Activated naive CD4-positive, alpha-beta T cell (primary cell): ENCODE measurements at regions not wholly inside any gene's neighbourhood (a gene's known extent, or its start where the extent isn't known, plus 50 kb on each side); places are given as distances from the start of the nearest gene placed in this dataset.
A peak's percentile ranks its signal among the peaks of the same experiment; 100 is the strongest.

Experiments
- DNase-seq, 4 experiments: peaks; one replicate each; lab custom pipeline; 2025; lab: John Stamatoyannopoulos, UW

DNA sequence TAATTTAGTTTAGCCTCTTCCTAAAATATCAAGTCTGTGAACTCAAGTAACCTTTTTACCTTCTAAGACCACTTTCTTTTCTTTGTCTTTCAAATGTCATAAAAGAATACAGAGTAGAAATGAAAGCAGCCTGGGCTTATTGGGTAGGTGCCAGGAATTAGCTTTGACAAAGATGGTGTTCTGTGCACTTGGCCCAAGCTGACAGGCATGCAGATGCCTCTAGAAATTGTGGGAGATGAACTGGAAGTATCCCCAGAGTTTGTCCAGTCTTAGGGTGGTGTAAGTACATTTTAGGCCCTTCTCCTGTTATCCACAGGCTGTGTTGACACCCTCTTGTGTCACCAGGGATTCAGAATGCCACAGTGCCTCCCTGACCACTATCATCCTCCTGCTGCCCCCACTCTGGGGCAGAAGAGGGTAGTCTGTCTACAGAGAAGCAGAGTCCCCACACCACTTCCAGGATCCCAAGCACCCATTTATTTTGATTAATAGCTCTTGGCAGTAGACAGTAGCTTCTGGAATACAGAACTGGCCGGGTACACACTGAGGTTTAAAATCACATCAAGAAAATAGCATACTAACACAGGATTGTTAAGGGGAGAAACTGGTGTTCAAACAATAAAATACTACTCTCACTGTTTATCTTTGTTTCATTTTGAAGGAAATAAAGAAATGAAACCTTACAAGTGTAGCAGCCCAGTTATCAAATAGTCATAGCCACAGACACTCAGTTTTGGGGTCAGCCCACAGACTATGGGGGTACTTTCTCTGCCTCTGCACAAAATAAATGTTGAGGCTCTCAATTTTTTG, 343.2 kb downstream of the KCNRG start:
- DNase-seq = no peak

DNA sequence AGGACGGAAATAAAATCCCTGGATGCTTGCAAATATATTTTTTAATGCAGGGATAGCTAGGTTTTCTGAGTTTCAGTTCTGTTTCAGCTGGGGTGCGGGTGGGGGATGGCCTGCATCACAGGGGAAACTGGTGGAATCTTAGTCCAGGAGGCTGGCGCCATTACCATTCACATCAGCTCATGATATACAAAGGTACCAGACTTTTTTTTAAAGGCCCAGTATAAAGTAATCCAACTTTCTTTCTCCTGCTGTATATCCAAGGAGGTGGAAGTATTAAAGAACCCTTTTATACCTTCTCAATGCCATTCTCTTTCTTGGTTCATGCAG, 343.8 kb downstream of the KCNRG start:
- DNase-seq = no peak

DNA sequence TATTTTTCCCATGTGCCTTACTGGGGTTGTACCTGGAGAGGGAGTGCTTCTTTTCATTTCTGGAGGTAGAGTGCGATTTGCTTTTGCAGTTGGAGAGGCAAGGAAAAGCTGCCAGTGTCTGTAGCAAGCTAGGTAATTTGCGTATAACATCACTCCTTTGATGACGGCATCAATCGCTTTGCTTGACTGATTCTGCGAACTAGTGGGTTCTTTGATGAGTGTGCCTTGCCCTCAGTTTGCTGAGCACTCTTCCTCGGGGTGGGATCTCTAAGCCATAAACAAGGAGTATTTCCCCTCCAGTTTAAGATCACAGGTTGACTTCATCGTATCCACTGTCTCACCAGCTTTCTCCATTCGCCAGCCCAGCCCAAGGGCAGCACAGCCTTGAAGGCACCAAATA, 344.5 kb downstream of the KCNRG start:
- DNase-seq = no peak

DNA sequence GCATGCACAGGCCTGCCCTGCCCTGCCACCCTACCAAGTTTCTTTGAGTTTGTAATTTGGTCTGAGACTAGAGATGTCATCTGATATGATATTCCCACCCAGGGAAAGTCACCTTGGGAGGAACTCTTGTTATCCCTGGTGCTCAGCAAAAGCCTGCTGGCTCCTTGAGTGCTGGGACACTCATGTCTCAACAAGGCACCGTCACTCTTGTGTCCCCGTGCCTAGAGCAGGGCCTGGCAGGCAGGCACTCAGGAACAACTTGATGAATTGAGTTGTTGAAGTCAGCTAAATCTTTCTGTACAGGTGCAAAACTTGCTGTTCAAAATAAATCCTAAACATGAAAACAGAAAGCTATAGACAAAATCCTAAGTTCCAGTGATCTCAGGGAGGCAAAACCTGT, 345.4 kb downstream of the KCNRG start:
- DNase-seq = no peak

DNA sequence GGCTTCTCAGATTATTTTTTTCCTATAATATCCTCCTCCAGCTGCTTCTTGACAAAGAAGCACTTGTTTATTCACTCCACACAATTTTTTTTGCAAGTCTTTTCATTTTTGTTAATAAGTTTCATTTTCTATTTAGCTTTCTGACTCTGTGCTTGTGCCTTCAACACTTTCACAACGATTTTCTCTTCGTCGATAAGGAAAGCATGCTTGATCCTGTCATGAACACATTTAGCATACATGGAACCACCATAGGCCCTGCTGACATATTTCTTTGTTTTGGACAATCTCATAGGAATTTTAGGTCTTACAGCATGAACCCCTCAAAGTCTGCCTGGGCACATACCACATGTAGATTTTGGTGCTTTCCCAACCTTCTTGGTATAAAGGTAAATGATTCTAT, 346.0 kb downstream of the KCNRG start:
- DNase-seq = no peak

DNA sequence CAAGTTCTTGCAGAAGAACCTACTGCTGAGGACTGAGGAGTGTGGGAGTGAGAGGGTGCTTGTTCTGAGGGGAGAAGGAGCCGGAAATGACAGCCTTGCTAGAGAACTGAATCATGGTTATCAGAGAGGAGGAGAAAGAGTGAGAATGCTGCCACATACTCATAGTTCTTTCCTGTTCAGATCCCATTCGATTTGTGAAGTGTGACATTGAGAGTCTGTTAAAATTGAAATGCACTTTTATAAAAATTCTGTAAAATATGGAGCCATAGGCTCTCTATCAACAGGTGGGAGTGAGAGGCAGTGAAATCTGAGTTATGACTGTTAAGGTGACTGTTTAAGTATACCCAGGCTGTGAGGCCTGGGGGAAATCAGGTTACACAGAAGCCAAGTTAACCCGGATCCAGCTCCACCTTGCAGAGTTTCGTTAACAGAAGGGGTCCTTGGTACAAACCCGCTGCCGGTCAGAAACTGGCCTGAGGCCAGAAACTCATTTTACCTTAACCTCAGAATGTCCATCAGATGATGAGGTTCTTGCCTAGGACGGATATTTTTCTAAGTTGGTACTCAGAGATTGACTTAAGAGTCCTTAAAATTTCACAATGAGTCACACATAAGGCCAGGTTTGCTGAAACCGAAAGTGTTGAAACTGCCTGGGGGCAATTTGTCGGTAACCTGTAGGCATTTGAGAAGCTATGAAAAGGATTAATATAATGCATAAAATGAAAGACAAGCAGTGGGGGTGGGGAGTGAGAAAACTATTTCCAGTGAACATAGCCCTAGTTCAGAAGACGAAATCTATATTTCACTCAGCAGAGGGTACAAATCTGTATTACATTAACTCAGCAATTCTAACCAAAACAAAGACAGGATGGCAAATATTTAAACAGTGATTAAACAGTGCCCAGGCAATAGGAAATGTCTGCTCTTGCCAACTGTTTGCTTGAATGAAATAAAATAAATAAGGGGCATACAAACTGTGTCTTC, 350.5 kb downstream of the KCNRG start:
- DNase-seq = no peak

DNA sequence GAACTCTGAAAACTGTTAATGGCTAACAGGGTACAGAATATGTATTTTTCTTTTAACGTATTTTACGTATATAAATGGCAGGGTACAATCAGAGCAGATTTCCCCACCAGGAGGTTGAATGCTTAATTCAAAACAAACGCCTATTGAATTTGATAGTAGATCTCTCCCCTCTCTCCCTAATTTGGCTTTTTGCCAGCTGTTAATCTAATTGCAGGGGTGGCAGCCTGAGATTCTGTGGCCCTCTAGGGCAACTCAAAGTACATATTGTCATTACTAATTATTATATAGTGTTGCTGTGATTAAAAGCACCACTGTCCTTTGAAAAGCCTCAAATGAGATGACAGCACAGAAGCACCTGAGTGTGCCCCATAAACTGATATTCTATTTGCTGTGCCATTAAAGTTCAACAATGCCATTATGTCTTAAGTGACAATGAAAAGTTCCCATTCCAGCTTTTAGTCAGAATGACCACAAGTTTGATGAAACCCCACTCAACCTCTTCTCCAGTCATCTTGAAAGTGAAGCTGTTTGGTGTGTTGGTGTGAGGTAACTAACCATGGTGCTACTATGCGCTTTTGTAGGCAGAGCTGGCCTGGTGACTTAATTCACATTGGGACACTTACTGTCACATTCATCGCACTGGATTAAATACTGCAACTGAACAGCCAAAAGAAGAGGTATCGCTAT, 351.4 kb downstream of the KCNRG start:
- DNase-seq = no peak

DNA sequence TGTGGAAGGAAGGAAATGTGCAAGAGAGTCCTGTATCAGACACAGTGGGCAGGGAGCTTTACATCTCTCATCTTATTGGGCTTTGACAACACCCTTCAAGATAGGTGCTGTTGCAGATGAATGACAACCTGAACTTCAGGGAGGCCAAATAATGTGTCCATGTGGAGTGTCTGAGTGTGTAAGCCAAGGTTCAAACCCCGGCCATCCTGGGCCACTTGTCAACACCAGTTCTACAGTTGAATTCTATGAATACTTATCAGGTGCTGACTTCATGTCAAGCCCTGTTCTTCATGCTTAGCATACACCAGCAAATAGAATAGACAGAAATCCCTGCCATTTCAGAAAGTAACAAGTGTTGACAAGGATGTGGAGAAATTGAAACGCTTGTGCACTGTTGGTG, 354.4 kb downstream of the KCNRG start:
- no peak for DNase-seq

DNA sequence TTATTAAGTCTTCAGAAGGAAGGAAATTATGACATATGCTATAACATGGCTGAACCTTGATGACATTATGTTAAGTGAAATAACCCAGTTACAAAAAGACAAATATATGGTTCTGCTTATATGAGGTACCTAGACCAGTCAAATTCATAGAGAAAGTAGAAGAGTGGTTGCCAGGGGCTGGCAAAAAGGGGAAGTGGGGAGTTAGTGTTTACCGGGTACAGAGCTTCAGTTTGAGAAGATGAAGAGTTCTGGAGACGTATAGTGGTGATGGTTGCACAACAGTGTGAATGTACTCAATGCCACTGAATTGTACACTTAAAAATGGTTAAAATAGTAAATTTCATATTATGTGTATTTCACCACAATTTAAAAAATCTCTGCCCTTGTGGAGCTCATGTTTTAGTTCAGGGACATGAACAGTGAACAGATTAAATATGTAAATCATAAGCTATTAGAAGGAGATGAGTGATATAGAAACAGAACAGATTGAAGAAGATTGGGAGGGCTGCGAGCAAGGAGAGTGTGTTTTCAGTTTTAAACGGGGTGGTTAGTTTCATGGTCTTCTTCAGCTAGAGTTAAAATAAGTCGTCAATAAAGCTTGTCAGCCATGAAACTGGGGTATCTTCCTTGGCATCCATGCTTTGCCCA, 355.2 kb downstream of the KCNRG start:
- DNase-seq = no peak

DNA sequence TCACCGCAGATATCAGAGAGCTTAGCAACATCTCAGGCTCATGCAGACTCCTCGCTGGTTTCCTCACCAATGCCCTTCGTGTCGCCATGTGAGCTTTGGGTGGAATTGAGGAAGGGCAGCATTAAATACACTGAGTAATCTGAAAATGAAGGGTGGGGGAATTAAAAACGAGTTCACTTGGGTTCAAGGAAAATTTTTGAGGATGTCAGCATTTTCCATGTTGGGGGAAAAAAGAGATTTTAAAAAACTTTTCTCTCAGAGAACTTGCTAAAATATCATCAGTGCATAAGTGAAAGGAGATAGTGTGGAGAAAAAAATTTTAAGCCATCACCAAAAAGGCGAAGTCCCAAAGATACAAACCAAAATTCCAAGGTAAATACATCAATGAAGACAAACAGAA, 359.3 kb downstream of the KCNRG start:
- no peak for DNase-seq

DNA sequence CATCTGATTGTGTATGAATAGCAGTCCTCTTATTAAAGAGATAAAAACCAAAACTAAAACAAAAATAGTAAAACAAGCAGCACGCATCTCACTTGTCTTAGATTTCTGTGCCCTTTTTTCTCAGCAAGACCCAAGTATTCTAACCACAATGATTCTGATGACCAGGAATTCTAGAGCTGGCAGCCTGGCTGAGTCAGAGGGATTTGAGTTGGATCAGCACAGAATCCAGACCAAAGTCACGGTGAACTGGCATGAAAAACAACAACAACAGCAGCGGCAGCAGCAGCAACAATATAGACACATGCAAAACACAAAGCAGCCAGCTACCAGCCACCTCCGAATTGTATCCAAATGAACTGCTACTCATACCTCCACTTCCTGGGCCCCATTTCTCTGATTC, 360.5 kb downstream of the KCNRG start:
- DNase-seq = no peak

DNA sequence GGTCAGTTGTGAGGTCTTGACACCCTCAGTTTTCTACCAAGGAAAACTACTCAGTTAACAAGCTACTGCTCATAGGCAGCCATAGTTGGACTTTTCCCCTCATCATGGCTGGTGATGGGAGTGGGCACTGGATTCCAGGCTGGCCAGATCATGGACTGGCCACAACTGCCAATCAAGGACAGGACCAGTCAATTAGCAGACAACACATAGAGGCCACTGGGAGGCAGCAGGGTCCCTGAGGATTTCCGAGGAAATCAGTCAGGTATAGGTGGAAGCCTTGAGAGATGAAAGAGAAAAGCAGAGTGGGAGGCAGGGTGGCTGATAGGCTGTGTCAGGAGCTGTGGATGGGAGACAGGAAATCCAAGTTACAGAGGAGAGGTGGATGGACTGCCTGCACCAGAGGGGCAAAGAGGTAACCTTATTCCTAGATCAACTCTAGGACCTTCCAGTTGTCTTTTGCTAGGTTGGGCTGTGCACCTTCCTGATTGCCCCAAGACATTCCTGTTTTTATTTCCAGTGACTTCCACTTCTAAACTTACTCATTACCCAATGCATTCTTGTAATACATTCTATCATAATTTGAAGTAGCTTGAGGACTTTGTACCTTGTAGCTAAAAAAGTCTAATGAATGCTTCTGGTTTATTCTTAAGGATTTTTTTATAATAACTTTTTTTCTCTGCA, 361.8 kb downstream of the KCNRG start:
- no peak for DNase-seq

DNA sequence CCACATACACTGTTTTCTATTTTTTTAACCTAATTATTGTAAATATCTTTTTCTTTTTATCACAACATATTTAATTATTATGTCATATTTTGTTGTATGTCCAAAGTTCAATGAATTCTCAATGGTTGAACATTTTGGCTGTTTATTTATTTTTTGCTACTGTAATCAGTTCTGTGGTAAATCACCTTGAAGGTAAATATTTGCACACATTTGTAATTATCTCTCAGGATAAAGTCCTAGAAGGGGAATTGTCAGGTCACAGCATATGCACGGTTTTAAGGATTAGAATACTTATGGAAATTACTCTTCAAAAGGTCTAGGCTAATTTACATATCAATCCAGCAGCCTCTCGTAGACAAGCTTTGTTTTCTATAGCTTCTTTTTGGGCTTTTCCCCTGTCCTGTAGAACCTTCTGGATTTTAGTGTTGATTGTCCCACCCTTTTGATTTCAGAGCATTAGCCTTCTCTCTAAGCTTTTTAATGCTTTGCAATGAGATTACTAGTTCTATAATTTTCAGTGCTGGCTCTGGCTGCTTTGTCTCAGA, 362.6 kb downstream of the KCNRG start:
- no peak for DNase-seq

DNA sequence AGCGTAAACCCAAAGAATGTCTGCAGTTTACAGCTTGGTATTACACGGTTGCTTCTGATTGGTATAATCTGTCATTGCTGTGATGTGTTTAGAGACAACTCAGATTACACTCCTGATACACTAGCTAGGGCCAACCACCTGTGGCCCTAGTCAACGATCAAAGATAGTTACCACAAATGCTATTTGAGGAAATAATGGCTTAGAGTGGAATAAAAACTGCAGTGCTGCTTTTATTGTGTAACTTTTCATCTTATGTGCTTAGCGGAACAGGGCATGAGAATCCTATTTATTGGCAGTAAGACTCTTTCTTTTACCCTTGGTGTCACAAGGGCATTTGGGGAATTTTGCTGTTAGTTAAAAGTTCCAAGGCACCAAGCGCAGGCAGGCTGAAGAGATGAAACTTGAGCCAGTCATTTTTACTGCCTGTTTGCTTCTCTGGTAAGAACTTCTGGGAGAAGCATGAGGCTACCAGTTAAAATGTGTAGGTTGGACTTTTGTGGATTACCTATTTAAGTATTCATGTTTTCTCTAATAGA, 363.3 kb downstream of the KCNRG start:
- no peak for DNase-seq

DNA sequence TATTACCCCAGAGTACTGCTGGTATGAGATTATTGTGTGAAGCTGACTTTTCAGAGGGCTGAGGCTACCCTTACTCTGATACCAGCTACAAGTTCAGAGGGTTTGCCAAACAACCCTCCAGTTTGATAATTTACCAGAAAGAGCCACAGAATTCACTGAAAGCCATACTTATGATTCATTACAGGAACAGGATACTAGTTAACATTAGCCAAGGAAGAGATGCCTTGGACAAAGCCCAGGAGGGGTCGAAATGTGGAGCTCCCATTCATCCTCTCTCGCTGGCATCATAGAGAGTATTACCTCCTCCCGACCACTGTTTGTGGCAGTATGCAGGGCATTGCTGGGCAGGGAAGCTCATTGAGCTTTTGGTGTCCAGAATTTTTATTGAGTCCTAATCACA, 364.3 kb downstream of the KCNRG start:
- no peak for DNase-seq

DNA sequence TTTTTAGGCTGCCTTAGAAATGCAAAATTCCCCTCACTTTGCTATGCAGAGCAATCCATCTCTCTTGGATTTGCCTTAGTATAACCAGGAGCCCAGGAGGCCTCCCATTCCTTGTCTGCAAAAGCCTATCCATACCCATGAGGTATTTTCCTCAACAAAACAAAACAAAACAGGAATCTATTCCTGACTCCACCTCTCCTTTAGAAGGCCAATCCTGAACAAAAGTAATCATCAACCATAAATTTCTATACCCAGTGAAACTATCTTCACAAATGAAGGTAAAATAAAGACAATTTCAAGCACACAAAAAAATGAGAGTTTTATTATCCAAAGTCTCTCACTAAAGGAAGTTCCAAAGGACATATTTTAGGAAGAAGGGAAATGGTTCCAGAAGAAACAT, 365.7 kb downstream of the KCNRG start:
- no peak for DNase-seq

DNA sequence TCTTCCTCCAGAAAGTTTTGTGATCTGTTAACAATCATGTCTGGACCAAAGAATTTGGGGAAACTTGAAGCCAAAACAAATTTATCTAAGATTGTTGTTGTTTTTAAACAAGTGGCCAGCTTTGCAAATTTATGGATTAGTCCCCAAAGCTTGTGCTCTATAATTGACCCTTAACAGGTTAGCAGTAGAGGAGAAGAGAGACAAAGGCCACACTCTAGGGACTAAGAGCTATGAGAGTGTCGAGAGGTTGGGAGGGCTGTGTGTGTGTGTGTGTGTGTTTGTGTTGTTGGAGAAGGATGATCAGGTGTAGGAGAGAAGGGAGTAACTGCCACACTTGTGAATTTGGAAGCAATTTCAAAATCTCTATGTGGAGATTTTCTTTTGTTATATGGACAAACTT, 367.3 kb downstream of the KCNRG start:
- no peak for DNase-seq

DNA sequence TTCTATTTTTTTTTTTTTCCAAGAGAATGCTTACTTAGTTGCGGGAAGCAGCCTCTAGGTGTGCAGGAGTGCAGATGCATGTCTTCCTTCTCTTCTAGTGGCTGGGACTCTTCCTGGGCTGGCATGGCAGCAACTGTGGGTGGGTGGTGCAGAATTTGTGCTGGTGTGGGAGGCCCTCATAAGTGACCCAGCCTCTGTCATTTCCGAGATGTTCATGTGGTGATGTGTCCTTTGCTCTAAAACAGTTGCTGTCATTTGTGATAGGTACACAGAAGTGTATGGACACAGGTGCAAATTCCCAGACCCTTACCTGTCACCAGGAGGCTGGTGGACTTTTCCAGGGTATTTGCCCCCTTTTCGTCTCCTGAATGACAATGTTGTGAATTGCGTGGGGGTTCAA, 367.7 kb downstream of the KCNRG start:
- DNase-seq = no peak

DNA sequence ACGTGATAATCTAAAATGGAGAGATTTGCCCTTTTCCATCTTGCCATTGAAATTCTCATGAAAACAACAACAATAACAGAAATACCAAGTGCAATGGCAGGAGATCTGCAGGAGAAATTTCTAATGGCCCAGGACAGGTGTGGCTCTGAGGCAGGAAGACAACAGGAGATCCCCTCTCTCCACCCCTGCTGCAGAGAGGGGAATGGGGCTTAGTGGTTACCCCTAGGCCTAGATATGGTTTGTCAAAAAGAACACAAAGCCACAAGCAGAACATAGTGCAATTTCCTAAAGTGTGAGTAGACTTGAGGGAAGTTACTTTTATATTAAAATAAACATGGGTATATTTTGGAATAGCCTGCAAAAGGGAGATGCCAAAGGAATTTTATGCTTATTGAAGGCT, 369.5 kb downstream of the KCNRG start:
- DNase-seq = no peak

DNA sequence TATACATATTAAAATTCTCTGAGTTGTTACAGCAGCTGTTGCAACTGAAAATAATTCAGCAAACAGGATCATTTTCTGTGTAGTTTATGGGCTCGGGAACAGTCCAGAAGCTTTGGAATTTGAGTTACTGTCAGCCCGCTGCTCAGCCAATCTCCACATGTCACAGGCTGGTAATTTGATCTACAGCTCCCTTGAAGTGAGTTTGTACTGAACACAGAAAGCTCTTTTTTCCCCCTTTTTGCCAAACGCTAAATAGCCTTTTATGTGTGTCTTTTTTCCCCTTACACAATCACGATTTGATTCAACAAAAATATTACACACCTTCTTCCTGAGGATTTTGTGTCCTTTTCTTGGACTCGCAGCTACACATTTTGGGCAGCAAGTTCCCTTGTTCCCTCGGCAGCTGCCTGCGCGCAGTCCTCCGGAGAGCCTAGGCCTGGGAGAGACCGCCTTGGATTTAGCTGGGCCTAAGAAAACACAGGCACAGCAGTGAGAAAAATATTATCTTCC, 371.4 kb downstream of the KCNRG start:
- no peak for DNase-seq

DNA sequence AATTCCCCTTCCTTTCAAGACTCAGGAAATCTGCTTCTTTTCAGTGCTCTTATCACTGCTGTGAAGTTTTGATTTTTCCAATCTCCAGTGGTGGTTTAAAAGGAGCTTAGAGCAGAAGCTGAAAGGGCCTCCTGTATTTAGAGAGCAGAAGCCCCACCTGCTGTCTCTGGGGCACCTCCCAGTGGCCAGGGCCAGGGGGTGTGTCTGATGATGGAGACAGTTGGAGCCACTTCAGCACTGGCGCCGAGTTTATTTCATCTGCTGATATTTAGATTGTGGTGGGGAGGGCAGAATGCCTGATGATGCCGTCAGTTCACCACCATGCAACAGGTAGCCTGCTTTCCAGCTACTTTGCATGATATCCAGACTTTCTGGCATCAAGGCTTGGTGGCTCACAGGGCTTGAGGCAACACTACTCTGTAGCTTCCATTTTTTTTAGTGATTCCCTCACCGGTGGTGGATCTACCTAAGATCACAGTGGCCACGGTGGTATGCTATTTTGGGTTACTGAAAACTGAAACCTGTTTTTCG, 371.9 kb downstream of the KCNRG start:
- peak in 1 of 4 experiments; percentile 4 for DNase-seq
